OCI-LY7 (cell line): ENCODE measurements at regions not wholly inside any gene's neighbourhood (a gene's known extent, or its start where the extent isn't known, plus 50 kb on each side); places are given as distances from the start of the nearest gene placed in this dataset.

Experiments
- BruUV-seq: library from RNA; stranded (reverse); fragments of 400-500 nt; replicated peaks from 2 replicates; lab custom pipeline; 2021; lab: Mats Ljungman, UMichigan
- CTCF ChIA-PET: fragments of 300-600 bp; sonication (Branson Sonifier 250); formaldehyde crosslinking; loops from one replicate; lab custom pipeline; 2022; ENCODE audit warnings: antibody characterized with exemption; ENCODE audit not compliant: unreplicated experiment; lab: Charles Lee
- POLR2A ChIA-PET: fragments of 300-600 bp; sonication (Branson Sonifier 250); formaldehyde crosslinking; loops from one replicate; lab custom pipeline; 2022; ENCODE audit warnings: antibody characterized with exemption; lab: Charles Lee
- DNase-seq: peaks from one replicate; pipeline ENCODE4 v3.0.0-alpha.2; 2015; ENCODE audit warnings: low spot score
- H2AFZ ChIP-seq: fragments of 200-600 bp; sonication (generic), shearing (Covaris generic); 2 replicates; pipeline ENCODE4 v1.6.1; 2014; ENCODE audit warnings: mild to moderate bottlenecking, antibody characterized with exemption, low read length, moderate library complexity
- H3K27ac ChIP-seq: fragments of 200-600 bp; sonication (generic); 2 replicates; pipeline ENCODE4 v1.5.1; 2014; ENCODE audit warnings: mixed run types, low read depth, mild to moderate bottlenecking, moderate library complexity, low read length, inconsistent platforms; ENCODE audit not compliant: poor library complexity, severe bottlenecking
- H3K36me3 ChIP-seq: fragments of 200-600 bp; sonication (generic); 2 replicates; pipeline ENCODE4 v1.6.1; 2014; ENCODE audit warnings: mild to moderate bottlenecking, antibody characterized with exemption, low read length, moderate library complexity, mixed read lengths; ENCODE audit not compliant: insufficient read depth
- H3K4me1 ChIP-seq: fragments of 200-600 bp; sonication (generic); 2 replicates; pipeline ENCODE4 v1.5.1; 2014; ENCODE audit warnings: mild to moderate bottlenecking, low read length; ENCODE audit not compliant: insufficient read depth, poor library complexity, severe bottlenecking
- H3K4me2 ChIP-seq: fragments of 200-600 bp; sonication (generic); 2 replicates; pipeline ENCODE4 v1.6.1; 2014; ENCODE audit warnings: mild to moderate bottlenecking, low read length
- H3K4me3 ChIP-seq: fragments of 200-600 bp; sonication (generic); 2 replicates; pipeline ENCODE4 v1.5.1; 2014; ENCODE audit warnings: mild to moderate bottlenecking, low read depth, low read length; ENCODE audit not compliant: poor library complexity, severe bottlenecking
- H3K79me2 ChIP-seq: fragments of 200-600 bp; sonication (generic); 2 replicates; pipeline ENCODE4 v1.6.1; 2016; ENCODE audit warnings: low read depth, mild to moderate bottlenecking, low read length, moderate library complexity, mixed read lengths; ENCODE audit not compliant: insufficient read depth
- H3K9me2 ChIP-seq: fragments of 200-600 bp; sonication (generic); 2 replicates; pipeline ENCODE4 v1.6.1; 2016; ENCODE audit warnings: mild to moderate bottlenecking, low read length, mixed read lengths; ENCODE audit not compliant: insufficient read depth
- H3K9me3 ChIP-seq: fragments of 200-600 bp; sonication (generic); 2 replicates; pipeline ENCODE4 v1.6.1; 2014; ENCODE audit warnings: mild to moderate bottlenecking, mixed run types, low read length, mixed read lengths
- H4K20me1 ChIP-seq: fragments of 200-600 bp; sonication (generic); 2 replicates; pipeline ENCODE4 v1.6.1; 2014; ENCODE audit warnings: mild to moderate bottlenecking, antibody characterized with exemption, low read length, moderate library complexity, mixed read lengths; ENCODE audit not compliant: insufficient read depth
- EZH2phosphoT487 ChIP-seq: fragments of 200-600 bp; sonication (generic); IDR thresholded peaks from 2 replicates; pipeline ENCODE4 v1.6.1; 2018; ENCODE audit warnings: low read depth, borderline replicate concordance, mild to moderate bottlenecking, mixed run types, antibody characterized with exemption, low read length, moderate library complexity, mixed read lengths
- intact Hi-C: fragments of 100-400 bp; cut with micrococcal nuclease; formaldehyde crosslinking; loops from one replicate; pipeline ENCODE4 v1.10.0; 2022; ENCODE audit not compliant: unreplicated experiment
- TF ChIP-seq, protein P1 (sequence below): fragments of 200-600 bp; sonication (generic); conservative IDR thresholded peaks from 2 replicates; pipeline ENCODE4 v1.5.1; 2014; ENCODE audit warnings: mild to moderate bottlenecking, antibody characterized with exemption, low read length, moderate library complexity, mixed read lengths

DNA sequence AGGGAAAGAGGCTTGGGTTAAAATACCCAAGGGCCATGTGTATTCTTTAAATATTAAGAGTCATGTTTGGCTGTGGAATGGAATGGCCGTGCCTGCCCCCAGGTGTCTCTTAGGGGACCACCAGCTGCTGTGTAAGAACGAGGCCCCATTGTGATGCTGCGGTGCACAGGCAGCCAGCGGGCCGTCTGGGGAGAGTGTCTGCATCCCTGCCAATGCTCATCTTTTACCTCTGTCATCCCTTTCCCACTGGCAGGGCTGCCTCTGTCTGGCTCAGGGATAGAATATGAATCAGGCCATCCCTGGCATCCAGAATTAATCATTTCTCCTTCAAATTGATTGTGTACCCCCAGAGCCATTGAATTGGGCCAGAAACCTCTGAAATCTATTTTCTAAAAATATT lies 137.8 kb upstream of the GALNT17 start:
- no peaks in the 10 kb centered on the region for H3K9me3 ChIP-seq
- no peaks in the 10 kb centered on the region for H4K20me1 ChIP-seq
- CTCF ChIA-PET = no interaction called here
- H2AFZ ChIP-seq = no peak overlapping the region
- no peaks in the 10 kb centered on the region for H3K4me1 ChIP-seq
- no peak for TF ChIP-seq EZH2phosphoT487
- TF ChIP-seq, protein P1, sequence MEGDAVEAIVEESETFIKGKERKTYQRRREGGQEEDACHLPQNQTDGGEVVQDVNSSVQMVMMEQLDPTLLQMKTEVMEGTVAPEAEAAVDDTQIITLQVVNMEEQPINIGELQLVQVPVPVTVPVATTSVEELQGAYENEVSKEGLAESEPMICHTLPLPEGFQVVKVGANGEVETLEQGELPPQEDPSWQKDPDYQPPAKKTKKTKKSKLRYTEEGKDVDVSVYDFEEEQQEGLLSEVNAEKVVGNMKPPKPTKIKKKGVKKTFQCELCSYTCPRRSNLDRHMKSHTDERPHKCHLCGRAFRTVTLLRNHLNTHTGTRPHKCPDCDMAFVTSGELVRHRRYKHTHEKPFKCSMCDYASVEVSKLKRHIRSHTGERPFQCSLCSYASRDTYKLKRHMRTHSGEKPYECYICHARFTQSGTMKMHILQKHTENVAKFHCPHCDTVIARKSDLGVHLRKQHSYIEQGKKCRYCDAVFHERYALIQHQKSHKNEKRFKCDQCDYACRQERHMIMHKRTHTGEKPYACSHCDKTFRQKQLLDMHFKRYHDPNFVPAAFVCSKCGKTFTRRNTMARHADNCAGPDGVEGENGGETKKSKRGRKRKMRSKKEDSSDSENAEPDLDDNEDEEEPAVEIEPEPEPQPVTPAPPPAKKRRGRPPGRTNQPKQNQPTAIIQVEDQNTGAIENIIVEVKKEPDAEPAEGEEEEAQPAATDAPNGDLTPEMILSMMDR = no peak
- H3K4me3 ChIP-seq = no peak overlapping the region
- no peak overlapping the region for H3K27ac ChIP-seq
- no peaks in the 10 kb centered on the region for H3K36me3 ChIP-seq
- H3K4me2 ChIP-seq = no peak overlapping the region
- H3K79me2 ChIP-seq = no peaks in the 10 kb centered on the region
- intact Hi-C loops = loop anchor here (10.0 kb wide), 1 partner anchor 221 kb away; no protein-coding TSS in a partner anchor
- H3K9me2 ChIP-seq = no peaks in the 10 kb centered on the region
- no peak for DNase-seq
- no TSS peak for BruUV-seq
- POLR2A ChIA-PET = interaction anchor here (0.5 to 0.6 kb wide), 2 partner anchors 1218 to 1684 kb away, joined by 3 read pairs; no protein-coding TSS in a partner anchor

DNA sequence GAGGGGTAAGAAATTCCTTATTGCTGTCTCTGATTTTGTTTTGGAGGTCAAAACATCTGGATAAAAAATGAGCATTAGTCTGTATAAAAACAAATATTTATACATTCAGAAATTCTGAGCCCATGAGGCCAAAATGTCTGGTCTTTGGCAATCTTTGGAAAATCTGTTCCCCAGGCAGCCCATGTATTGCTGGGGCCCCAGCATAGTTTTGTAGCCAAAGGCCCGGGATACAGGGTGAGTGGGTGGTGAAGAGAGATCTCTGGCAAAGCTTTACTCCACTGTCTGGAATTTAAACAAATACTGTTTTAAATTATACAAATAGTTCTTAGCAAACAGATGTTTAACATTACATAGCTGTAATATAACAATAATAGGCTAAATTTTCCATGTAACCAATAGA lies 134.7 kb upstream of the GALNT17 start:
- TF ChIP-seq EZH2phosphoT487 = no peak
- TF ChIP-seq, protein P1 = no peak
- Histone ChIP-seq H3K27ac (no peak overlapping the region), H2AFZ (no peak overlapping the region), H3K4me3 (no peak overlapping the region), H3K36me3 (no peaks in the 10 kb centered on the region), H3K4me2 (no peak overlapping the region), H3K9me3 (no peaks in the 10 kb centered on the region), H3K4me1 (no peaks in the 10 kb centered on the region), H3K9me2 (no peaks in the 10 kb centered on the region), H3K79me2 (no peaks in the 10 kb centered on the region), H4K20me1 (no peaks in the 10 kb centered on the region)
- intact Hi-C loops = loop anchor here (10.0 kb wide), 1 partner anchor 218 kb away; no protein-coding TSS in a partner anchor
- no TSS peak for BruUV-seq
- ChIA-PET POLR2A (no interaction called here), CTCF (no interaction called here)
- DNase-seq = no peak

DNA sequence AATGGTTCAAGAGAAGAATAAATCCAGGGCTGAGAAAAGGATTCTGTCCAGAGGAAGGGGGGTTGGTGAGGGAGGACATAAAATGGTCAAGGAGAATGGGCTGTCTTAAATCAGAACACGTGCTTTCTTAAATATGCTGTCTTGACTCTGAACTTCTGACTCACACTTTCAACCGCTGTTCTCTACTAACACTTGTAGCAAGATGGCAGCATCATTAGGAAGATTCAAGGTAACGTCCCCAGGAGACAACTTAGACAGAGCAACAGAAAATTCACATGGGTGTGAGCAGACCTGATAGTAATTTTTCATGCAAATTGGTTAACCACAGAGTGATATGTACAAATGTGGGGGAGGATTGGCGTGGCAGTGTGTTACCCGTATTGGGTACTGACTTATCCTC lies 126.8 kb upstream of the GALNT17 start:
- Histone ChIP-seq H3K9me2 (no peaks in the 10 kb centered on the region), H3K4me3 (no peak overlapping the region), H3K27ac (no peak overlapping the region), H2AFZ (no peak overlapping the region), H3K4me1 (no peaks in the 10 kb centered on the region), H3K36me3 (no peaks in the 10 kb centered on the region), H4K20me1 (no peaks in the 10 kb centered on the region), H3K9me3 (no peaks in the 10 kb centered on the region), H3K79me2 (no peaks in the 10 kb centered on the region), H3K4me2 (no peak overlapping the region)
- TF ChIP-seq, protein P1 = no peak
- TF ChIP-seq EZH2phosphoT487 = no peak
- no peak for DNase-seq
- intact Hi-C loops = no loop called here
- POLR2A ChIA-PET = no interaction called here
- no TSS peak for BruUV-seq
- CTCF ChIA-PET = no interaction called here
